ENCODE measurements at regions not wholly inside any gene's neighbourhood (a gene's known extent, or its start where the extent isn't known, plus 50 kb on each side); places are given as distances from the start of the nearest gene placed in this dataset.

GRCh38 chr6:33914645-33915044, 110.8 kb upstream of the MLN start:
- CTCF ChIA-PET, result interaction anchor here (1.3 to 2.0 kb wide), 2 partner anchors 44 to 113 kb away, joined by 3 to 7 read pairs; no protein-coding TSS in a partner anchor
- no peak for ATAC-seq
- no peak overlapping the region for H3K27ac Mint-ChIP-seq

DNA sequence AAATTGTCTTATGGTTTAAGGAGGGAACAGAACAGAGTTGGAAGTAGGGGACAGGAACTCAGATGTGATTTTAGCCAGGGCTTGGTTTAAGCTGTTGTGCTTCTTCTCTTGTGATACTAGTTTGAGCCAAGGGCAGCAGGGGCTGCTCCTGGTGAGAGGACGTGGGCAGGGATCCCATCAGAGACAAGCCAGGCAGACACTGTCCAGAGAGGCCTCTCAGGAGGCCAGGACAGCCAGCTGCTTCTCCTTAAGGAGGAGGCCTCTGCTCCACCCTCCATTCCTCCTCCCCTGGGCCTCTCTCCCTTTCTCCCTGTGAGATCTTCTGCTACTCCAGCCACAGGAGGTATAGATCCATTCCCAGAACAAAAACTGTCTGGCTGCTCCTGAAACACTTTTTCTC, 108.4 kb upstream of the MLN start:
- ChIA-PET POLR2A (no interaction called here), CTCF (interaction anchor here (1.1 kb wide), 1 partner anchor 56 kb away, joined by 3 read pairs; no protein-coding TSS in a partner anchor)
- H3K9me3 Mint-ChIP-seq, result peaks cover 17% of the 10 kb centered on the region
- peaks cover 9% of the 10 kb centered on the region for H3K36me3 Mint-ChIP-seq
- H3K4me1 Mint-ChIP-seq, result no peaks in the 10 kb centered on the region
- no peak overlapping the region for H3K27ac Mint-ChIP-seq
- no peak overlapping the region for H3K4me3 Mint-ChIP-seq
- ATAC-seq (no peak), DNase-seq (ENCODE audit: low spot score) (no peak)
- H3K27me3 Mint-ChIP-seq (ENCODE audit: low read depth), result peaks cover 11% of the 10 kb centered on the region; the same call in 1 of the 2 replicates
- TF ChIP-seq, protein P1, sequence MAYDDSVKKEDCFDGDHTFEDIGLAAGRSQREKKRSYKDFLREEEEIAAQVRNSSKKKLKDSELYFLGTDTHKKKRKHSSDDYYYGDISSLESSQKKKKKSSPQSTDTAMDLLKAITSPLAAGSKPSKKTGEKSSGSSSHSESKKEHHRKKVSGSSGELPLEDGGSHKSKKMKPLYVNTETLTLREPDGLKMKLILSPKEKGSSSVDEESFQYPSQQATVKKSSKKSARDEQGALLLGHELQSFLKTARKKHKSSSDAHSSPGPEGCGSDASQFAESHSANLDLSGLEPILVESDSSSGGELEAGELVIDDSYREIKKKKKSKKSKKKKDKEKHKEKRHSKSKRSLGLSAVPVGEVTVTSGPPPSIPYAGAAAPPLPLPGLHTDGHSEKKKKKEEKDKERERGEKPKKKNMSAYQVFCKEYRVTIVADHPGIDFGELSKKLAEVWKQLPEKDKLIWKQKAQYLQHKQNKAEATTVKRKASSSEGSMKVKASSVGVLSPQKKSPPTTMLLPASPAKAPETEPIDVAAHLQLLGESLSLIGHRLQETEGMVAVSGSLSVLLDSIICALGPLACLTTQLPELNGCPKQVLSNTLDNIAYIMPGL (CRISPR knock-in tag; IDR thresholded peaks at IDR 0.05), result no peak
- no peak for TF ChIP-seq ZNF263 (CRISPR knock-in tag; IDR thresholded peaks at IDR 0.05; ENCODE audit: low read depth)
- TF ChIP-seq ZNF232 (CRISPR knock-in tag; IDR thresholded peaks at IDR 0.05), result no peak
- no peak for TF ChIP-seq ZNF138 (CRISPR knock-in tag; conservative IDR thresholded peaks at IDR 0.05)
- TF ChIP-seq CDX4 (CRISPR knock-in tag; IDR thresholded peaks at IDR 0.05; ENCODE audit: borderline replicate concordance), result no peak
- no peak for TF ChIP-seq SOX15 (CRISPR knock-in tag; IDR thresholded peaks at IDR 0.05)
- no peak for TF ChIP-seq ATF1 (CRISPR knock-in tag; IDR thresholded peaks at IDR 0.05)
- TF ChIP-seq HMGA2 (CRISPR knock-in tag; IDR thresholded peaks at IDR 0.05), result no peak
- no peak for TF ChIP-seq RORB (CRISPR knock-in tag; IDR thresholded peaks at IDR 0.05)
- TF ChIP-seq NFE2L1 (CRISPR knock-in tag; IDR thresholded peaks at IDR 0.05), result no peak
- TF ChIP-seq ATF6 (CRISPR knock-in tag; IDR thresholded peaks at IDR 0.05), result no peak
- TF ChIP-seq, protein P2, sequence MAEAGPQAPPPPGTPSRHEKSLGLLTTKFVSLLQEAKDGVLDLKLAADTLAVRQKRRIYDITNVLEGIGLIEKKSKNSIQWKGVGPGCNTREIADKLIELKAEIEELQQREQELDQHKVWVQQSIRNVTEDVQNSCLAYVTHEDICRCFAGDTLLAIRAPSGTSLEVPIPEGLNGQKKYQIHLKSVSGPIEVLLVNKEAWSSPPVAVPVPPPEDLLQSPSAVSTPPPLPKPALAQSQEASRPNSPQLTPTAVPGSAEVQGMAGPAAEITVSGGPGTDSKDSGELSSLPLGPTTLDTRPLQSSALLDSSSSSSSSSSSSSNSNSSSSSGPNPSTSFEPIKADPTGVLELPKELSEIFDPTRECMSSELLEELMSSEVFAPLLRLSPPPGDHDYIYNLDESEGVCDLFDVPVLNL (CRISPR knock-in tag; IDR thresholded peaks at IDR 0.05; ENCODE audit: borderline replicate concordance, low read depth), result no peak
- TF ChIP-seq GABPB1 (CRISPR knock-in tag; IDR thresholded peaks at IDR 0.05), result no peak
- no peak for TF ChIP-seq KAT7 (CRISPR knock-in tag; IDR thresholded peaks at IDR 0.05; ENCODE audit: borderline replicate concordance)

More at GRCh38 chr6:33914645-33915044, 110.8 kb upstream of the MLN start:
- DNase-seq (ENCODE audit: low spot score), result no peak
- POLR2A ChIA-PET, result no interaction called here
- peaks cover 12% of the 10 kb centered on the region; the same call in 1 of the 2 replicates for H3K27me3 Mint-ChIP-seq (ENCODE audit: low read depth)
- H3K4me1 Mint-ChIP-seq, result no peaks in the 10 kb centered on the region
- H3K36me3 Mint-ChIP-seq, result peaks cover 13% of the 10 kb centered on the region
- peaks cover 21% of the 10 kb centered on the region for H3K9me3 Mint-ChIP-seq
- TF ChIP-seq NR1H2 (CRISPR knock-in tag; IDR thresholded peaks at IDR 0.05) (no peak), OVOL2 (CRISPR knock-in tag; IDR thresholded peaks at IDR 0.05; ENCODE audit: borderline replicate concordance) (no peak), CDX4 (CRISPR knock-in tag; IDR thresholded peaks at IDR 0.05; ENCODE audit: borderline replicate concordance) (no peak), AR (CRISPR knock-in tag; IDR thresholded peaks at IDR 0.05) (no peak), EMX1 (CRISPR knock-in tag; IDR thresholded peaks at IDR 0.05) (no peak), SMAD4 (CRISPR knock-in tag; IDR thresholded peaks at IDR 0.05) (no peak)
- TF ChIP-seq, protein P3, sequence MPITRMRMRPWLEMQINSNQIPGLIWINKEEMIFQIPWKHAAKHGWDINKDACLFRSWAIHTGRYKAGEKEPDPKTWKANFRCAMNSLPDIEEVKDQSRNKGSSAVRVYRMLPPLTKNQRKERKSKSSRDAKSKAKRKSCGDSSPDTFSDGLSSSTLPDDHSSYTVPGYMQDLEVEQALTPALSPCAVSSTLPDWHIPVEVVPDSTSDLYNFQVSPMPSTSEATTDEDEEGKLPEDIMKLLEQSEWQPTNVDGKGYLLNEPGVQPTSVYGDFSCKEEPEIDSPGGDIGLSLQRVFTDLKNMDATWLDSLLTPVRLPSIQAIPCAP (CRISPR knock-in tag; IDR thresholded peaks at IDR 0.05), result no peak
- TF ChIP-seq, protein P1 (CRISPR knock-in tag; IDR thresholded peaks at IDR 0.05), result no peak
- no peak overlapping the region for H3K4me3 Mint-ChIP-seq
